ENCODE measurements at regions not wholly inside any gene's neighbourhood (a gene's known extent, or its start where the extent isn't known, plus 50 kb on each side); places are given as distances from the start of the nearest gene placed in this dataset.

GRCh38 chr6:47403801-47404200 lies 73.8 kb upstream of the CD2AP start:
- Histone ChIP-seq H3K27me3 (ENCODE audit: control insufficient read depth, insufficient read depth, low read length) (no peaks in the 10 kb centered on the region), H3K27ac (ENCODE audit: low read depth, low read length) (no peak overlapping the region), H3K36me3 (ENCODE audit: control insufficient read depth, insufficient read depth, low read length) (no peaks in the 10 kb centered on the region), H3K9me3 (ENCODE audit: control insufficient read depth, insufficient read depth, low read length) (no peaks in the 10 kb centered on the region), H3K4me1 (ENCODE audit: control insufficient read depth, insufficient read depth, low read length) (no peaks in the 10 kb centered on the region), H3K4me3 (ENCODE audit: low read depth, low read length) (no peak overlapping the region)
- WGBS (ENCODE audit: insufficient coverage), result 94% methylated on average over 2 of the region's 2 CpGs
- DNase-seq (ENCODE audit: low read depth in 4 of 6, low spot score in 6 of 6), result no peak

GRCh38 chr6:47404435-47404834 lies 73.2 kb upstream of the CD2AP start:
- WGBS (ENCODE audit: insufficient coverage), result 74% methylated on average over 2 of the region's 4 CpGs
- DNase-seq (ENCODE audit: low read depth in 4 of 6, low spot score in 6 of 6), result no peak
- H3K4me3 ChIP-seq (ENCODE audit: low read depth, low read length), result no peak overlapping the region
- no peaks in the 10 kb centered on the region for H3K36me3 ChIP-seq (ENCODE audit: control insufficient read depth, insufficient read depth, low read length)
- no peak overlapping the region for H3K27ac ChIP-seq (ENCODE audit: low read depth, low read length)
- H3K27me3 ChIP-seq (ENCODE audit: control insufficient read depth, insufficient read depth, low read length), result no peaks in the 10 kb centered on the region
- H3K9me3 ChIP-seq (ENCODE audit: control insufficient read depth, insufficient read depth, low read length), result no peaks in the 10 kb centered on the region
- H3K4me1 ChIP-seq (ENCODE audit: control insufficient read depth, insufficient read depth, low read length), result no peaks in the 10 kb centered on the region

DNA sequence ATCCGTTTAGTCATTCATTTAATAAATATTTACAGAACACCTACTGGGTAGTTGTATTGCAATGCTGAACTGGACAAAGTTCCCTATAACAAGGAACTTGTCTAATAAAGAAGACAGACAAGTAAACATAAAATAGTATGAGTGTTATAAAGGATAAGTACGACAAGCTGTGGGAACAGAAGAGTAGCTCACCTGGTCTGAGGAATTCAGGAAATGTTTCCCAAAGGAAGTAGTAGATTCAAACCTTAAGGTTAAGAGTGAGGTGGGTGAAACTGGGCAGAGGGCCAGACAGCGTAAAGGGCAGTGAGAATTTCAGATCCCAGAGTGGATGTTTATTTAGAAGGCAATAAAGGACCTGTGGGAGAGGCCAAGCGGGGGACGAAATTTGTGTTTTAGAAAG lies 72.3 kb upstream of the CD2AP start:
- Histone ChIP-seq H3K27ac (ENCODE audit: low read depth, low read length) (no peak overlapping the region), H3K4me1 (ENCODE audit: control insufficient read depth, insufficient read depth, low read length) (no peaks in the 10 kb centered on the region), H3K36me3 (ENCODE audit: control insufficient read depth, insufficient read depth, low read length) (no peaks in the 10 kb centered on the region), H3K9me3 (ENCODE audit: control insufficient read depth, insufficient read depth, low read length) (no peaks in the 10 kb centered on the region), H3K27me3 (ENCODE audit: control insufficient read depth, insufficient read depth, low read length) (no peaks in the 10 kb centered on the region), H3K4me3 (ENCODE audit: low read depth, low read length) (no peak overlapping the region)
- 59% methylated on average over 4 of the region's 5 CpGs for WGBS (ENCODE audit: insufficient coverage)
- no peak for DNase-seq (ENCODE audit: low read depth in 4 of 6, low spot score in 6 of 6)

- WGBS (ENCODE audit: insufficient coverage), result no CpG with 5 or more reads among the region's 1 CpG
- Histone ChIP-seq H3K27me3 (ENCODE audit: control insufficient read depth, insufficient read depth, low read length) (no peaks in the 10 kb centered on the region), H3K36me3 (ENCODE audit: control insufficient read depth, insufficient read depth, low read length) (no peaks in the 10 kb centered on the region), H3K27ac (ENCODE audit: low read depth, low read length) (no peak overlapping the region), H3K4me3 (ENCODE audit: low read depth, low read length) (no peak overlapping the region), H3K4me1 (ENCODE audit: control insufficient read depth, insufficient read depth, low read length) (no peaks in the 10 kb centered on the region), H3K9me3 (ENCODE audit: control insufficient read depth, insufficient read depth, low read length) (no peaks in the 10 kb centered on the region)
- DNase-seq (ENCODE audit: low read depth in 4 of 6, low spot score in 6 of 6), result no peak
Measured at GRCh38 chr6:47407300-47408281, 70.0 kb upstream of the CD2AP start.

DNA sequence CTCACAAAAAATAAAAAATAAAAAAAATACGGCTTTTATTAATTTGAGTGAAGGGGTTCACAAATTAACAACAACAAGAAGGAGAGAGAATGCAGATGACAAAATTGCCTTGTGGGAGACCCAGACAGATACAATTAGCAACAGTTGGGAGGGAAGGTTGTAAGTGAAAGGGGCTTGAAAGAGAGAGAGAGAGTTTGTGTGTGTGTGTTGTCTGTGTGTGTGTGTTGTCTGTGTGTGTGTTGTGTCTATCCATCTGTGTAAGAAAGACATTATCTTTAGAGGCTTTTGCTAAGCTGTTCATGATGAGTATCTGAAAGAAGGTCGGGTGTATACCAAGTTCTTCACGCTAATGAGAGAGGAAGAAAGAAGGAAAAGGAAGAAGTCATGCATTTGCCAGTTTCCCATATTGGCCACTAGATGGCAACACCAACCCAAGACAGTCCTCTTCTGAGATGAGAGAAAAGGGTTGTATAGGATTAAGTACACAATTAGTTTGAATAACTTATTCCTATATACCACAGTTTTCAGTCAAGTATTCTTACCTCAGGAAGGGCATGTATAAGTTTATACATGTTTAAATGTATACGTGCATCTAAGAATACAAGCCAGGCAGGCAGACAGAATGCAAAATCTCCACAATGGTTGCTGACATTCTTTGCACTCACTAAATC lies 63.7 kb upstream of the CD2AP start:
- no peaks in the 10 kb centered on the region for H3K27me3 ChIP-seq (ENCODE audit: control insufficient read depth, insufficient read depth, low read length)
- H3K27ac ChIP-seq (ENCODE audit: low read depth, low read length), result no peak overlapping the region
- no peaks in the 10 kb centered on the region for H3K9me3 ChIP-seq (ENCODE audit: control insufficient read depth, insufficient read depth, low read length)
- DNase-seq (ENCODE audit: low read depth in 4 of 6, low spot score in 6 of 6), result peak; percentile 10 to 89 (median 50)
- no peaks in the 10 kb centered on the region for H3K4me1 ChIP-seq (ENCODE audit: control insufficient read depth, insufficient read depth, low read length)
- no peaks in the 10 kb centered on the region for H3K36me3 ChIP-seq (ENCODE audit: control insufficient read depth, insufficient read depth, low read length)
- WGBS (ENCODE audit: insufficient coverage), result no CpG with 5 or more reads among the region's 4 CpGs
- peak overlapping the region; percentile 18 for H3K4me3 ChIP-seq (ENCODE audit: low read depth, low read length)

DNA sequence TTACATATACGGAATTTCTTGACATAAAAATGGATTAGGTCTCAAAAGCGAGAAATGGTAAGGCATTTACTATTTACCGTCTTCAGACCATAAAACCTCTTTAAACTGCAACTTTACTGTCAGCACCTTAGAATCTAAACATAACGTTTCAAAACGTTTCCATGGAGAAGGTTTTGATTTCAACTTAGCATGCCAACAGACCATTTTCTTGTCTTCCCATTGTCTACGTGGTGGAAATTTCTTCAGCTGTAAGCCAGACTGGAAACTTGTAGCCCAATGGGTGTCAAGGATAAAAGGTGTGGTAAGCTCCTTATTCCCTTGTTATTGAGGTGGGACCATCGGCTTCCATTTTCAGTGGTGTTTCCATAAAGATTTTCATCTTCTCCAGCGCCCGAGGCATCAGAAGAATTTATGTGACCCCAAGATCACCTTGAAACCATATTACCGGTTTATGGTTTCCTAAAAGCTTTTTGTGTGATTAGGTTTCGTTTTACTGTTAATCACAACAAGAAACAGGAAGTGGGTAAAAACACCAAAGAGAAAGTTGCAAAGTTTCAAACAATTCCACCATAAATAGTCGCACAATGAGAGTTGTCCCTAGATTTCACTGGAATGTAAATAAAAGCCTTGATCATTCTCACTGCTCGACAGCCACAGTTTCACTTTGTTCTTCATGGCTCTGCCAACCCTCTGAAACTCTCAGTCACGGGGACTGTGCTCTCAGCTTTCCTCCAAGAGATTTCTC lies 63.0 kb upstream of the CD2AP start:
- Histone ChIP-seq H3K4me3 (ENCODE audit: low read depth, low read length) (peak overlapping the region; percentile 18), H3K4me1 (ENCODE audit: control insufficient read depth, insufficient read depth, low read length) (no peaks in the 10 kb centered on the region), H3K9me3 (ENCODE audit: control insufficient read depth, insufficient read depth, low read length) (no peaks in the 10 kb centered on the region), H3K36me3 (ENCODE audit: control insufficient read depth, insufficient read depth, low read length) (no peaks in the 10 kb centered on the region), H3K27ac (ENCODE audit: low read depth, low read length) (no peak overlapping the region), H3K27me3 (ENCODE audit: control insufficient read depth, insufficient read depth, low read length) (no peaks in the 10 kb centered on the region)
- peak in 2 of 6 donors; percentile 3 to 13 for DNase-seq (ENCODE audit: low read depth in 4 of 6, low spot score in 6 of 6)
- WGBS (ENCODE audit: insufficient coverage), result 55% methylated on average over 3 of the region's 14 CpGs

DNA sequence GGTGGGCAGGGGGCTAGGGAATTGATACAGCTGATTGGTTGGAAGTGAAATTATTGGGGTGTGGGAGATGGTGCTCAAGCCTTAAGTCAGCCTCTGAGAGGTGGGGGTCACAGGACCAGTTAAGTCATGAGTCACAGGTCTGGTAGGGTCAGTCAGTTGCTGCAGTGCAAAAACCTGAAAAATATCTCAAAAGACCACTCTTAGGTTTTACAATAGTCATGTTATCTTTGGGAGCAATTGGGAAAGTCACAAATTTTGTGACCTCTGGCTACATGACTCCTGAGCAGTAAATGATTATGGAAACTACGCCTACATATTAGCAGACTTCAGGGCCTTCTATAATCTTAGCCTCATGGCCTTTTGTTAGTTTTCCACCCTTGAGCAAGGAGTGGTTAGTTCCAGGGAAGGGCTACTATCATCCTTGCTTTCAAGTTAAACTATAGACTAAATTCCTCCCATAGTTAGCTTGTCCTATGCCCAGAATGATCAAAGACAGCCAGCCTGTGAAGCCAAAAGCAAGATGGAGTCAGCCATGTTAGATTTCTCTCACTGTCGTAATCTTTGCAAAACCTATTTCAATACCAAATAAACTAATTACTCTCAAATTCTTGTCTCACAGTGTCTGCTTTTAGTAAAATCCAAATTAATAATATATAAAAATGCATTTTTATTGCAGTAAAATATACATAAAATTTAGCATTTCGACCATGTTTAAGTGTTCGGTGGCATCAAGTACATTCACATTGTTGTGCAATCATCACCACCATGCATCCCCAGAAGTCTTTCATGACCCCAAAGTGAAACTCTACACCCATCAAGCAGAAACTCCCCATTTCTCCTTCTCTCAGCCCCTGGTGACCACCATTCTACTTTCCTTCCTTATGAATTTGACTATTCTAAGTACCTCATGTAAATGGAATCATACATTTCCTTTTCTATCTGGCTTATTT lies 60.9 kb upstream of the CD2AP start:
- Histone ChIP-seq H3K36me3 (ENCODE audit: control insufficient read depth, insufficient read depth, low read length) (no peaks in the 10 kb centered on the region), H3K9me3 (ENCODE audit: control insufficient read depth, insufficient read depth, low read length) (no peaks in the 10 kb centered on the region), H3K27ac (ENCODE audit: low read depth, low read length) (no peak overlapping the region), H3K4me1 (ENCODE audit: control insufficient read depth, insufficient read depth, low read length) (no peaks in the 10 kb centered on the region), H3K27me3 (ENCODE audit: control insufficient read depth, insufficient read depth, low read length) (no peaks in the 10 kb centered on the region), H3K4me3 (ENCODE audit: low read depth, low read length) (no peak overlapping the region)
- no peak for DNase-seq (ENCODE audit: low read depth in 4 of 6, low spot score in 6 of 6)
- WGBS (ENCODE audit: insufficient coverage), result 94% methylated on average over 2 of the region's 4 CpGs

GRCh38 chr6:47419621-47420020 lies 58.0 kb upstream of the CD2AP start:
- H3K4me1 ChIP-seq (ENCODE audit: control insufficient read depth, insufficient read depth, low read length), result no peaks in the 10 kb centered on the region
- H3K27me3 ChIP-seq (ENCODE audit: control insufficient read depth, insufficient read depth, low read length), result no peaks in the 10 kb centered on the region
- no peaks in the 10 kb centered on the region for H3K9me3 ChIP-seq (ENCODE audit: control insufficient read depth, insufficient read depth, low read length)
- no peaks in the 10 kb centered on the region for H3K36me3 ChIP-seq (ENCODE audit: control insufficient read depth, insufficient read depth, low read length)
- no peak overlapping the region for H3K4me3 ChIP-seq (ENCODE audit: low read depth, low read length)
- no peak overlapping the region for H3K27ac ChIP-seq (ENCODE audit: low read depth, low read length)
- no peak for DNase-seq (ENCODE audit: low read depth in 4 of 6, low spot score in 6 of 6)

Measured in spinal cord (tissue), 9 donors.